ENCODE measurements at regions not wholly inside any gene's neighbourhood (a gene's known extent, or its start where the extent isn't known, plus 50 kb on each side); places are given as distances from the start of the nearest gene placed in this dataset.
"Not testable (repeated sequence)": the region's sequence is repeated elsewhere in the genome, so short reads cannot be mapped to it uniquely, and the experiment has no call there.

- Mint-ChIP-seq H3K4me3 (ENCODE audit: unreplicated experiment) (no peak overlapping the region), H3K9me3 (ENCODE audit: unreplicated experiment) (no peaks in the 10 kb centered on the region), H3K27ac (ENCODE audit: low read depth, unreplicated experiment) (no peak overlapping the region), H3K27me3 (ENCODE audit: insufficient read depth, unreplicated experiment) (no peaks in the 10 kb centered on the region), H3K4me1 (ENCODE audit: insufficient read depth, unreplicated experiment) (no peaks in the 10 kb centered on the region), H3K36me3 (ENCODE audit: insufficient read depth, unreplicated experiment) (no peaks in the 10 kb centered on the region)
- DNase-seq (ENCODE audit: unreplicated experiment): no peak
- CTCF ChIA-PET: interaction anchor here (0.8 to 1.2 kb wide), 2 partner anchors 8 to 14 kb away, joined by 3 read pairs; no protein-coding TSS in a partner anchor
- intact Hi-C loops (cut with micrococcal nuclease): no loop called here
- no TSS peak for BruUV-seq (replicated peaks)
- POLR2A ChIA-PET: no interaction called here
- no peak for TF ChIP-seq CTCF (IDR thresholded peaks at IDR 0.05; ENCODE audit: unreplicated experiment)
Measured at GRCh38 chr6:11418290-11418905, 119.2 kb upstream of the TMEM170B start.

DNA sequence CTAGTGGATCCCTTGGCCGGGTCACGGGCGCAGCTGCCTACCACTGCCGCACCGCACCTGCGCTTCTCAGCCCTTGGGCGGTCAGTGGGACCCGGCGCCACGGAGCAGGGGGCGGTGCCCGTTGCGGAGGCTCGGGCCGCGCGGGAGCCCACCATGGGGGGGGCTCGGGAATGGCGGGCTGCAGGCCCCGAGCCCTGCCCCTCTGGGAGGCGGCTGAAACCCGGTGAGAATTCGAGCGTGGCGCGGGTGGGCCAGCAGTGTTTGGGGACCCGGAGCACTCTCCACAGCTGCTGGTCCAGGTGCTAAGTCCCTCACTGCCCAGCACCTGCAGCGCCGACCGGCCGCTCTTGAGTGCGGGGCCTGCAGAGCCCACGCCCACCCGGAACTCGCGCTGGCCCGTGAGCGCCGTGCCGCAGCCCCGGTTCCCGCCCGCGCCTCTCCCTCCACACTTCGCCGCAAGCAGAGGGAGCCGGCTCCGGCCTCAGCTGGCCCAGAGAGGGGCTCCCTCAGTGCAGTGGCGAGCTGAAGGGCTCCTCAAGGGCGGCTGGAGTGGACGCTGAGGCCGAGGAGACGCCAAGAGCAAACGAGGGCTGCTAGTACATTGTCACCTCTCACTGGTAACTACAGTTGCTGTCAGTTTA, 120.5 kb upstream of the TMEM170B start:
- no peaks in the 10 kb centered on the region for H3K36me3 Mint-ChIP-seq (ENCODE audit: insufficient read depth, unreplicated experiment)
- no peaks in the 10 kb centered on the region for H3K27me3 Mint-ChIP-seq (ENCODE audit: insufficient read depth, unreplicated experiment)
- DNase-seq (ENCODE audit: unreplicated experiment): no peak
- no peaks in the 10 kb centered on the region for H3K9me3 Mint-ChIP-seq (ENCODE audit: unreplicated experiment)
- no peak overlapping the region for H3K4me3 Mint-ChIP-seq (ENCODE audit: unreplicated experiment)
- H3K27ac Mint-ChIP-seq (ENCODE audit: low read depth, unreplicated experiment): no peak overlapping the region
- H3K4me1 Mint-ChIP-seq (ENCODE audit: insufficient read depth, unreplicated experiment): peaks cover 1% of the 10 kb centered on the region
- ChIA-PET CTCF (interaction anchor here (1.2 kb wide), 1 partner anchor 78 kb away, joined by 3 read pairs; no protein-coding TSS in a partner anchor), POLR2A (interaction anchor here (0.6 kb wide), 1 partner anchor 204 kb away, joined by 3 read pairs; no protein-coding TSS in a partner anchor)
- no TSS peak for BruUV-seq (replicated peaks)
- no peak for TF ChIP-seq CTCF (IDR thresholded peaks at IDR 0.05; ENCODE audit: unreplicated experiment)
- intact Hi-C loops (cut with micrococcal nuclease): no loop called here

- intact Hi-C loops (cut with micrococcal nuclease); H3K4me1 Mint-ChIP-seq (ENCODE audit: insufficient read depth, unreplicated experiment); H3K27ac Mint-ChIP-seq (ENCODE audit: low read depth, unreplicated experiment); H3K4me3 Mint-ChIP-seq (ENCODE audit: unreplicated experiment); H3K27me3 Mint-ChIP-seq (ENCODE audit: insufficient read depth, unreplicated experiment); POLR2A ChIA-PET; H3K9me3 Mint-ChIP-seq (ENCODE audit: unreplicated experiment); DNase-seq (ENCODE audit: unreplicated experiment); H3K36me3 Mint-ChIP-seq (ENCODE audit: insufficient read depth, unreplicated experiment); BruUV-seq (replicated peaks): not testable (repeated sequence)
- CTCF ChIA-PET: interaction anchor here (0.6 to 2.0 kb wide), 3 partner anchors 14 to 338 kb away, joined by 3 to 4 read pairs (median 3); no protein-coding TSS in a partner anchor
Measured at GRCh38 chr6:11416099-11416935, 121.2 kb upstream of the TMEM170B start.

DNA sequence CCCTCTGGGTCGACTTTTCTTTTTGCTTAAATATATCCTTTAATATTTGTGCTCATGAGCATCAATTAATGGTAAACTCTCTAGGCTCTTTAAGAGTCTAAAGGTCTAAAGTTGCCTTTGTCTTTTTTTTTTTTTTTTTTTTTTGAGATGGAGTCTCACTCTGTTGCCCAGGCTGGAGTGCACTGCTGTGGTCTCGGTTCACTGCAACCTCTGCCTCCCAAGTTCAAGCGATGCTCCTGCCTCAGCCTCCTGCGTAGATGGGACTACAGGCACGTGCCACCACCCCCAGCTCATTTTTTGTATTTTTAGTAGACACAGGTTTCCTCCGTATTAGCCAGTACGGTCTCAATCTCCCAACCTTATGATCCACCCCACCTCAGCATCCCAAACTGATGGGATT, 122.0 kb upstream of the TMEM170B start:
- H3K4me1 Mint-ChIP-seq (ENCODE audit: insufficient read depth, unreplicated experiment): peaks cover 6% of the 10 kb centered on the region
- H3K36me3 Mint-ChIP-seq (ENCODE audit: insufficient read depth, unreplicated experiment): no peaks in the 10 kb centered on the region
- no peak overlapping the region for H3K27ac Mint-ChIP-seq (ENCODE audit: low read depth, unreplicated experiment)
- TF ChIP-seq CTCF (IDR thresholded peaks at IDR 0.05; ENCODE audit: unreplicated experiment): no peak
- intact Hi-C loops (cut with micrococcal nuclease): no loop called here
- no peak overlapping the region for H3K4me3 Mint-ChIP-seq (ENCODE audit: unreplicated experiment)
- no peaks in the 10 kb centered on the region for H3K27me3 Mint-ChIP-seq (ENCODE audit: insufficient read depth, unreplicated experiment)
- ChIA-PET CTCF (interaction anchor here (0.6 to 2.0 kb wide), 5 partner anchors 15 to 338 kb away, joined by 3 to 4 read pairs (median 3); no protein-coding TSS in a partner anchor), POLR2A (no interaction called here)
- DNase-seq (ENCODE audit: unreplicated experiment): no peak
- H3K9me3 Mint-ChIP-seq (ENCODE audit: unreplicated experiment): no peaks in the 10 kb centered on the region
- BruUV-seq (replicated peaks): no TSS peak
